Right lobe of liver (tissue), 6 donors: ENCODE measurements at regions not wholly inside any gene's neighbourhood (a gene's known extent, or its start where the extent isn't known, plus 50 kb on each side); places are given as distances from the start of the nearest gene placed in this dataset.

Experiments
- ATAC-seq, 4 donors: fragments of 200-7000 bp; cut with Tn5 transposase; one replicate each; pipeline ENCODE4 v1.9.1; 2020; ENCODE audit warnings: mild to moderate bottlenecking in 4 of 4, moderate library complexity in 4 of 4
- DNase-seq, 3 donors: peaks; one replicate each; pipeline ENCODE4 v3.0.0-alpha.2; 2020
- H3K27ac ChIP-seq, 3 donors: fragments of 200-600 bp; one replicate each; pipeline ENCODE4 v1.8.0; 2022
- H3K27me3 ChIP-seq, 2 donors: fragments of 200-600 bp; one replicate each; pipeline ENCODE4 v1.8.0; 2022
- H3K36me3 ChIP-seq, 4 donors: fragments of 200-600 bp; sonication (generic) in 1 of 4; one replicate each; pipeline versions ENCODE4 v1.5.1 to v1.8.0; 2017 to 2022; ENCODE audit warnings: control low read depth in 1 of 4
- H3K4me1 ChIP-seq, 4 donors: fragments of 200-600 bp; sonication (generic) in 1 of 4; one replicate each; pipeline versions ENCODE4 v1.5.1 to v1.8.0; 2017 to 2022; ENCODE audit warnings: control low read depth in 1 of 4
- H3K4me3 ChIP-seq, 3 donors: fragments of 200-600 bp; one replicate each; pipeline ENCODE4 v1.8.0; 2022
- H3K9me3 ChIP-seq, 4 donors: fragments of 200-600 bp; sonication (generic) in 1 of 4; one replicate each; pipeline versions ENCODE4 v1.5.1 to v1.8.0; 2017 to 2022; ENCODE audit warnings: control low read depth in 1 of 4
- POLR2A ChIP-seq: fragments of 450-650 bp; IDR thresholded peaks from one replicate; pipeline ENCODE4 v1.6.1; 2017; ENCODE audit warnings: antibody characterized with exemption, mild to moderate bottlenecking
- WGBS: methylation state at CpG from one replicate; pipeline ENCODE4 v1.1.6; 2018; ENCODE audit warnings: low coverage, low lambda C conversion rate; ENCODE audit not compliant: insufficient coverage; ENCODE audit errors: missing lambda C conversion rate; 5-methylcytosine and 5-hydroxymethylcytosine counted together
- intact Hi-C, 2 donors: fragments of 100-400 bp; cut with DNase I; formaldehyde crosslinking; loops; one replicate each; pipeline versions ENCODE4 v1.11.2 to v1.14.1; 2022
- TF ChIP-seq, protein P1 (sequence below), 4 donors: fragments of 200-600 bp in 3 of 4; fragments of 450-650 bp in 1 of 4; IDR thresholded peaks; one replicate each; pipeline versions ENCODE4 v1.5.1 to v1.8.0; 2016 to 2022; ENCODE audit warnings: antibody characterized with exemption in 4 of 4, mild to moderate bottlenecking in 2 of 4
- donor health status: DM: no; HTN: yes; CAD: no.
- donor health status: DM: no; HTN: no; CAD: no.
- donor health status: DM: no; HTN: no; CAD: no.
- donor health status: DM: no; HTN: yes; CAD: no.
- donor health status: DM: no; HTN: yes; CAD: no.

DNA sequence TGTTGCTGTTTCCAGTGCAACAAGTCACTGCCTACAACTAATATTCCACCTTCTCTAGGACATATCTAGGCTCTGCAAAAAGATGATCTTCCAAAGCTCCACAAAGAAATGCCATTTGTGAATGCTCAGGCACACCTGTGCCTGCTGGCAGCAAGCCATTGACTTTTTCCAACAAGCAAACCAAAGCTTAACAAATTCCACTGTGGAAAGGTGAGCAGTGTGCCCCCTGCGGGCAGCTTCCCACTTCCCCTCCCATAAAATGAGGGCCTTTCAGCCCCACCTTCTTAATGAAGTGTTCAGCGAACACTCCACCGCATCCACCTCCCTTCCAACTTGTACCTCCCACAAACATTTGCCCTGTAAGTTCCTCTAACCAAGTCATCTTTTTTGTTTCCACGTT is 157.5 kb upstream of the SLC24A5 start:
- TF ChIP-seq, protein P1, sequence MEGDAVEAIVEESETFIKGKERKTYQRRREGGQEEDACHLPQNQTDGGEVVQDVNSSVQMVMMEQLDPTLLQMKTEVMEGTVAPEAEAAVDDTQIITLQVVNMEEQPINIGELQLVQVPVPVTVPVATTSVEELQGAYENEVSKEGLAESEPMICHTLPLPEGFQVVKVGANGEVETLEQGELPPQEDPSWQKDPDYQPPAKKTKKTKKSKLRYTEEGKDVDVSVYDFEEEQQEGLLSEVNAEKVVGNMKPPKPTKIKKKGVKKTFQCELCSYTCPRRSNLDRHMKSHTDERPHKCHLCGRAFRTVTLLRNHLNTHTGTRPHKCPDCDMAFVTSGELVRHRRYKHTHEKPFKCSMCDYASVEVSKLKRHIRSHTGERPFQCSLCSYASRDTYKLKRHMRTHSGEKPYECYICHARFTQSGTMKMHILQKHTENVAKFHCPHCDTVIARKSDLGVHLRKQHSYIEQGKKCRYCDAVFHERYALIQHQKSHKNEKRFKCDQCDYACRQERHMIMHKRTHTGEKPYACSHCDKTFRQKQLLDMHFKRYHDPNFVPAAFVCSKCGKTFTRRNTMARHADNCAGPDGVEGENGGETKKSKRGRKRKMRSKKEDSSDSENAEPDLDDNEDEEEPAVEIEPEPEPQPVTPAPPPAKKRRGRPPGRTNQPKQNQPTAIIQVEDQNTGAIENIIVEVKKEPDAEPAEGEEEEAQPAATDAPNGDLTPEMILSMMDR (IDR thresholded peaks at IDR 0.05), result no peak
- TF ChIP-seq POLR2A, result no peak
- WGBS, result 55% methylated on average over 4 of the region's 4 CpGs
- Histone ChIP-seq H3K9me3 (no peaks in the 10 kb centered on the region), H3K4me1 (no peaks in the 10 kb centered on the region), H3K27me3 (no peaks in the 10 kb centered on the region), H3K27ac (no peak overlapping the region), H3K4me3 (no peak overlapping the region), H3K36me3 (no peaks in the 10 kb centered on the region)
- no peak for DNase-seq
- intact Hi-C loops, result no loop called here
- no peak for ATAC-seq

DNA sequence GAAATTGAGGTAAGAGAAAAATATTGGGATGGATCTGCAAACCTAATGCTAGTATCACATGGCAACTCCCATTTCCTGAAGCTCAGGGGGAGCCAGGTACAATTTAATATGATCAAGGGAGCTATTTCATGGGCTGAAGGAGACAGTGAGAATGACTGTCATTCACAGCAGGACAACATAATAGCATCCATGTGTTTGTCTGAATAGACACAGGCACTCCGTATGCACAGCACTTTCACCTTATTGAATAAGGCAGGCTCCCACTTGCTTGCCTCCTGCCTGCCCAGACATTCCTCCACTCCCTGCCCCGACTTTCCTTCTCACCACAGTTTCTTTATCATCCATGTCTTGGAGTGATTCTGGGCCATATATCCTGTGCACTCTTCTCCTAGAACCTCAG is 156.6 kb upstream of the SLC24A5 start:
- H3K4me1 ChIP-seq, result no peaks in the 10 kb centered on the region
- DNase-seq (no peak), ATAC-seq (no peak)
- H3K4me3 ChIP-seq, result no peak overlapping the region
- H3K27me3 ChIP-seq, result no peaks in the 10 kb centered on the region
- H3K36me3 ChIP-seq, result no peaks in the 10 kb centered on the region
- WGBS, result 51% methylated on average over 2 of the region's 2 CpGs
- intact Hi-C loops, result no loop called here
- H3K9me3 ChIP-seq, result no peaks in the 10 kb centered on the region
- TF ChIP-seq POLR2A, result no peak
- TF ChIP-seq, protein P1 (IDR thresholded peaks at IDR 0.05), result no peak
- no peak overlapping the region for H3K27ac ChIP-seq

DNA sequence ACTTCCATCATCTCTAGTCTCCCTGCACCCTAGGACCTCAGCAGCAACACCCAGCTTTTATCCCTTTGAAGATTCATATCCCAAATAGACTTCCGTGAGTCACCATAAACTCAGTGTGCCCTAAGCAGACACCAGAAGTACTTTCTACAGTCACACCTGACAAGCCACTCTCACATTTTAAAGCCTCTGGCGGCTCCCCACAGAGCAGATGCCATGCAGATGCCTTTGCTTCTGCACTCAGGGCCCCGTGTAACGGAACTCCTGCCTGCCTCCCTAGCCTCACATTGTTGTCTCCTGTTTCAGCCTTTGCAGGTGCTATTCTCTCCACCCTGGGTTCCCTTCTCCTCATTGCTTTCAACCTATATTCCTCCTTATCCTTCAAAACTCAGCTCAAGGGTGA is 155.5 kb upstream of the SLC24A5 start:
- no peak for TF ChIP-seq POLR2A
- TF ChIP-seq, protein P1 (IDR thresholded peaks at IDR 0.05), result no peak
- H3K4me3 ChIP-seq, result no peak overlapping the region
- no peaks in the 10 kb centered on the region for H3K27me3 ChIP-seq
- no peak for DNase-seq
- no peak overlapping the region for H3K27ac ChIP-seq
- H3K9me3 ChIP-seq, result no peaks in the 10 kb centered on the region
- ATAC-seq, result no peak
- intact Hi-C loops, result no loop called here
- no peaks in the 10 kb centered on the region for H3K4me1 ChIP-seq
- WGBS, result 65% methylated on average over 4 of the region's 4 CpGs
- no peaks in the 10 kb centered on the region for H3K36me3 ChIP-seq

DNA sequence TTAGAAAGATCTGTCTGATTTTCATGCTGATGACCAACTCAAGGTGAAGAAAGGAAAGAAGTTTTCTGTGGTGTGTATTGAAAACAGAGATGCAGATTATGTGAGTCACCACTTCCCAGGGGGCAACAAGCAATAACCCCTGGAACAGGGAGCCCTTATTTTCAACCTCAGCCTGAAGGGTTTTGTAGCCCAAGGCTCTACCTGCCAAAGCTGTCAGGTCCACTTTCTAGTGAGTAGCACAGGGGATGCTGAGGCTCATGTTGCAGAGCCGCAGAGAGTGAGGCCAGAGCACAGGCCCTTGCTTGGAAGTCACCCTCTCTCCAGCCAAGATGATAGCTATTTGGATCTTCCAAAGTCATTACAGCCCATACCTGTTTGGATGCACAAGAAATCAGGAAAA is 152.2 kb upstream of the SLC24A5 start:
- ATAC-seq (no peak), DNase-seq (no peak)
- no peaks in the 10 kb centered on the region for H3K4me1 ChIP-seq
- H3K9me3 ChIP-seq, result no peaks in the 10 kb centered on the region
- intact Hi-C loops, result no loop called here
- H3K27me3 ChIP-seq, result no peaks in the 10 kb centered on the region
- no peaks in the 10 kb centered on the region for H3K36me3 ChIP-seq
- WGBS, result no CpG with 5 or more reads among the region's 1 CpG
- no peak overlapping the region for H3K4me3 ChIP-seq
- H3K27ac ChIP-seq, result no peak overlapping the region
- TF ChIP-seq, protein P1 (IDR thresholded peaks at IDR 0.05), result no peak

DNA sequence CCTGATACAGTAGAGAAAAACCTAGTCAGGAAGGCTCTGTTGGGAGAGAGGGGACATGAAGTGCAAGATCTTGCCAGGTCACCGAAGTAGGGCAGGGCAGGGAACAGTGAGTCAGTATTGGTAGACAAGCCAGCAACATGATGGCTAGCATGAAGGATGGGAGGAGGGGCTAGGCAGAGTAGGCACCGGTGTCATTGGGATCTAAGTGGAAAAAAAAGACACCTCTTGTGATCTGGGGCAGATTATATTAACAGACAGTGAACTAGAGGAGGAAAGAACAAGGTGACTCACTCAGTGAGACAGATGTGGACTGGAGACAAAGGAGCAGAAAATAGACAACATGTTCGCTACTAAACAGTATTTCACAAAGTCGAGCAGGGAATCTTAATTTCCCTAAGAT is 149.2 kb upstream of the SLC24A5 start:
- Histone ChIP-seq H3K4me3 (no peak overlapping the region), H3K36me3 (no peaks in the 10 kb centered on the region), H3K27ac (no peak overlapping the region), H3K4me1 (no peaks in the 10 kb centered on the region), H3K27me3 (no peaks in the 10 kb centered on the region), H3K9me3 (no peaks in the 10 kb centered on the region)
- no peak for DNase-seq
- no peak for ATAC-seq
- 59% methylated on average over 4 of the region's 4 CpGs for WGBS
- TF ChIP-seq, protein P1 (IDR thresholded peaks at IDR 0.05), result no peak
- TF ChIP-seq POLR2A, result no peak
- intact Hi-C loops, result no loop called here
